ENCODE measurements at regions not wholly inside any gene's neighbourhood (a gene's known extent, or its start where the extent isn't known, plus 50 kb on each side); places are given as distances from the start of the nearest gene placed in this dataset.

DNA sequence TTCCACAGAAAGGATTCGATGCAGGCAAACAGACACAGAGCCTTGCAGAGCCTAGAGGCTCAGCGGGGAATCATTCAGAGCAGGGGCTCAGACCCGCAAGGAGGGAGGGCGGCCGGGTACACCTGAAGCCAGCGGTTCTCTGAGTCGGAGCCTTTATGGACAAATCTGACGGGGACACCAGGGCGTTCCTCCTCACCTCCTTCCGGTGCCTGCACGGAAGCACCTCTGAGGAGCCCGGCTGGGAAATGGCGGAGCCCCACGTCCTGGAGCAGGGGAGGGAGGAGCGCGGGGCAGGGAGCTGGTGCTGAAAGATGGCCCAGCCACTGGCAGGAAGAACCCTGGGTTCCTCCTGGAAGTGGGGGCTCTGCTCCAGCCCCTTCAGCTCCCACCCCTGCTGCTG lies 193.5 kb upstream of the ALKAL2 start:
- no peak for DNase-seq (ENCODE audit: low read depth in 2 of 2)

DNA sequence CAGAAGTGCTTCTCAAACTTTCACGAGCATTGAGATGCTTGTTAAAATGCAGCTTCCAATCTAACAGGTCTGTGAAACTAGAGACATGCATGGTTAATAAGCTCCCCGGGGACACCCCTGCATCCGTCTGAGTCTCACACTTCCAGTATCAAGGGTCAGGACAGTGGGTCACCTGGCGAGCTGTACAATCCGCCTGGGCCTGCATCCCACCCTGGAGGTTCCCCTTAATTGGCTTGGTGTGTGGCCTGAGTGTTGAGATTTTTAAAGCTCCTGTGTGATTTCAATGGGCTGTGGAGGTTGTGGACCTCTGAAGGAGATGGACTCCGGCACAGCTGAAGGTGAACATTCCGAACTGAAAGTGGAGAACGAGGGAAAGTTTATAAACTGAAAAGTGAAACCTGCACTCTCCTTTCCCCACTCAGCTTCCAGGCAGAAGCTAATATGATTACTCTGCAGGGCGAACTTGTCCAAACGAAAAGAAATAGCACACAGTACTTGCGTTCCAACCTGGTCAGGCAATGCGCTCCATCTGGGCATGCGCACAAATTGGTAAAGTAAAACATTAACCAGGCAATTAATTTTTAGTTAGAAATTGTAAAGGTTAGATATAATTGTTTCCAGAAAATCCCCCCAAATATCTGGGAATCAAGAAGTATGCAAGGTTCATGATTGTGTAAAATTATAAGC lies 191.7 kb upstream of the ALKAL2 start:
- no peak for DNase-seq (ENCODE audit: low read depth in 2 of 2)

DNA sequence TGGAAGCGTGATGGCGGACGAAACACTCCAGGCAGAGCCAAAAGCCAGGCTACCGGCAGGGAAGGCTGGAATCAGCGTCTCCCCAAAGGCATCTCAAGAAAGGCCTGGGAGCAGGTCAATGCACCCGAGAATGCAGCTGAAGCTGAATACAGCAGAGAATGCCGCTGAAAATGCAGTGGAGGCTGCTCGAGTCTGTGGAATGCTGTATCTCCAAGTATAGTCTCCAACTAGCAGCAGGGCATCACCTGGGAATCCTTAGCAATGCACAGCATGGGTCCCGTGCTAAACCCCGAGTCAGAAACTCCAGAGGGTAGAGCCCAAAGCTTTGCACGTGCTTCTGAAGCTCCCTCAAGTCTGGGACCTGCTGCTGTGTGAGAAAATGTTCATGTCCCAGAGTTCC lies 191.1 kb upstream of the ALKAL2 start:
- no peak for DNase-seq (ENCODE audit: low read depth in 2 of 2)

DNA sequence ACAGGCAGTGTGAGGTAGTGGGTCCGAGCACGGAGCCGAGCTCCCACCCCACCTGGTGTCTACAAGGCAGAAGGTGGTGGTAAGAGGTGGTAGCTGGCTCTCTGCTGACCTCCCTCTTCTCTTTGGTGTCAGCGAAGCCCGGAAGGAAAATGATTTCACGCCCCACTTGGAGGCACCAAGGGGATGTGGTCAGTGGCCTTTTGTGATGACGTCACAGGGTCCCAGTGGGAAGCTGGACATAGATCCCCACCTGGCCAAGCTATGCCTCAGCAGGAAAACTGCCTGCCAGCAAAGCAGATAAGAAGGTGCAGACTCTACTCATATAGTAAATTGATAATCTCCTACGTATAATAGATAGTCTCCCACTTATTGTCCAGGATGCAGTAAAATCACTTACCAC lies 183.7 kb upstream of the ALKAL2 start:
- no peak for DNase-seq (ENCODE audit: low read depth in 2 of 2)

DNA sequence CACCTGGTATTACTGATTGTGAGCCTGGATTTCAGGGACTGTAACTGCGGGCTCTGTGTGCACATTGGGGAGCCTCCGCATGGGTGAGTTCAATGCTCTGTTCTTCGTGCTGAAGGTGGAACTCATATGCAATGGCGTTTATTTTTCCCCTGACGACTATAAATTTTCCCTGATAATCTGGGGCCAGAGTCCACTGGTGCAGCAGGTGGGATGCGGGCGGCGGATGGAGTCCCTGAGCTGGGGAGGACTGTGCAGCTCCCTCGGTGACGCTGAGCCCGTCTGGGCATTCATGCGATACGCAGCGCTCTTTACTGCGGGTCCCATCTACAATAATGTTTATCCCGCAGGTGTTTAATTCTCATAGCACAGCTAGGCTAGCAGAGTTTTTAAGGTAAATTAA lies 181.6 kb upstream of the ALKAL2 start:
- DNase-seq (ENCODE audit: low read depth in 2 of 2), result no peak

DNA sequence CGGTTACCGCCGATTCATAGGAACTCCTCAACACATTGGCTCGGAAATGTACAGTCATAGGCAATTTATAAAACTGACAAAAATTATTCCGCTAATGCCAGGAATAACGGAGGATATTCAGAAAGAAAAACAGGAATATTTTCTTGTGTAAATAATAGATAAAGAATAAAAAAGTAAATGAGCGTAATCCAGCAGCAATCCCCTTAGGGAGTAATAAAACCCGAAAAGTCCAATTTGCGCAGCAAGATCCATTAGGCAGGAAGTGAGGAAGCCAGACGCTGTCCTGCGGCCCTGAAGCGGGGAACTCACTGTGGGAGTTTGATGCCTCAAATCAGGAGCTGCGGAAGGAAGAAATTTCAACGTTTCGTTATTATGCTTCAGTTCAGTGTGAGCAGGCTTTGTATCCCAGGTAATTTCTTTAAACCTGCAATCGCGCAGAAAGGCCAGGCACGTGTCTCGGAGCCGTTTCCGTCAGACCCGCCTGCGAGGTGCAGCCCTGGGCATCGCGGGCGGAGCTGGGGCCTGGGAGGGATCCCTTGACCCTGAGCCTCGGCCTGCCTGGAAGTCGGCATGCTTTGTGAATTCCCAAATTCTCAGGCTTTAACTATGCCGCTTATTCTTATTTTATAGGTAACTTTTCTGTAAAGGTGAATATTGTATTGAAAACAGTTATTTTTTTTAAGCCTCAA lies 180.9 kb upstream of the ALKAL2 start:
- DNase-seq (ENCODE audit: low read depth in 2 of 2), result no peak

DNA sequence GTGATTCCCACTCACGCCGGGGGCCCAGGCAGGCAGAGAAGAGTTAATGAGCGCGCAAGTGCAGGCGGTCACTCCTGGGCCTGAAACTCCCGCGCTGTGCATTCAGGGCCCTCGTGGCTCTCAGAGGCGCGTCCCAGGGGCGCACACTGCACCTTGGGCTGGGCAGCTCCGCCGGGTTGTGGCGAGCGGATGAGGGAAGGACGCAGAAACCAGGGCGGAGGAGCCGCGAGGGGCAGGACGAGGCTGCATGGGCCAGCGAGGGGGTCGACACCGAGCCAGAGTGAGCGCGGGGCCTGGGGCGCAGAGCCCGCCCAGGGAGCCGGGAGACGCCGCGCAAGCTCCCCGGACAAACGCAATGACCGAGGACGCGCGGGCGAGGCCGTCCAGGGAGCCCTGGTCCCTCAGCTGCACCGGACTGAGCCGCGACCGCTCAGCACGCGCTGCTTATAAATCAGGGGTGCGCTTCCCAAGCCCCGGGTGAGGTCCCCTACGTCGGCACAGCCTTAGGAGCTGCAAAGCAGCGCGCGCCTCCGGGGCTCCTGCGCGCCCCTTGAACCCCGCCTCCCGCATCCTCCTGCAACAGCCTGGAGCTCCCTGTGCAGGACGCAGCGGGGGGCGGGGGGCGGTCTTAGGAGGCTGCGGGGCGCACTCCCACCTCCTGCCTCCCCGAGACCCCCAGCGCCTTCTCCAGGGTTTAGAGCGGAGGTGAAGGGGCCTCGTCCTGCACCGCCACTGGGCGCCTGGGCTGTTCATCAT lies 180.2 kb upstream of the ALKAL2 start:
- no peak for DNase-seq (ENCODE audit: low read depth in 2 of 2)

DNA sequence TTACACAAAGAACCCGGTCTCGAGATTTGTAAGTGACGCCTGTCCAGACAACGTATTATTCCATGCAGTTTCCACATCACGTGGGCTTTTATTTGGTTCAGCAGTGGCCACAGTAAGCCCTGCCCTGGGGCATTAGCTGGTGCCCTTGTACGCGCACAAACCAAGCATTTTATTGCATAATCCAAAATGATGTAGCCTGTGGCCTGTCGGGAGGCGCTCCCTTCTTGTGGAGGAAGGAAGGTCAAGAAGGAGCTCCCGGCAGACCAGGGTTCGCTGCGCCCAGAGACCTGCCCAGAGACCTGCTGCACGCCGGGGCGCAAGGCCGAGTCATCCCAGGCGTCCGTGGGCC lies 179.6 kb upstream of the ALKAL2 start:
- DNase-seq (ENCODE audit: low read depth in 2 of 2), result no peak

DNA sequence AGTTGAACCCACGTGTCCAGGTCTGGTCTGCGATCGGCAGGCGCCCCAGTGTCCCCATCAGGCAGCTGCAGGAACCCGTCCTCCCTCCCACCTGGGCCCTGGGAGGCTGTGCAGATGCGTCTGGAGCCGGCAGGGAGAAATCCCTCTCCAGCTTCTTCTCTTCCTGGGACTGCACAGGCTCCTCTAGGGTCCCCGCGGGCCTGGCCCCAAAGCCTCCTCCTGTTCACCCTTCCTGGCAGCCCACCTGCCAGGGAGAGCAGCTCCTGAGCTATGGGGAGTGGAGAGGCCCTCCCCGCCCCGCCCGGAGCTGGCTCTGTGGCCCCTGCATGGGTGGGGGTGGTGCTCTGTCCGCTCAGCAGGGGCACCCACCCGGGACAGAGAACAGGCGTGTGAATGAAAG lies 179.2 kb upstream of the ALKAL2 start:
- no peak for DNase-seq (ENCODE audit: low read depth in 2 of 2)

DNA sequence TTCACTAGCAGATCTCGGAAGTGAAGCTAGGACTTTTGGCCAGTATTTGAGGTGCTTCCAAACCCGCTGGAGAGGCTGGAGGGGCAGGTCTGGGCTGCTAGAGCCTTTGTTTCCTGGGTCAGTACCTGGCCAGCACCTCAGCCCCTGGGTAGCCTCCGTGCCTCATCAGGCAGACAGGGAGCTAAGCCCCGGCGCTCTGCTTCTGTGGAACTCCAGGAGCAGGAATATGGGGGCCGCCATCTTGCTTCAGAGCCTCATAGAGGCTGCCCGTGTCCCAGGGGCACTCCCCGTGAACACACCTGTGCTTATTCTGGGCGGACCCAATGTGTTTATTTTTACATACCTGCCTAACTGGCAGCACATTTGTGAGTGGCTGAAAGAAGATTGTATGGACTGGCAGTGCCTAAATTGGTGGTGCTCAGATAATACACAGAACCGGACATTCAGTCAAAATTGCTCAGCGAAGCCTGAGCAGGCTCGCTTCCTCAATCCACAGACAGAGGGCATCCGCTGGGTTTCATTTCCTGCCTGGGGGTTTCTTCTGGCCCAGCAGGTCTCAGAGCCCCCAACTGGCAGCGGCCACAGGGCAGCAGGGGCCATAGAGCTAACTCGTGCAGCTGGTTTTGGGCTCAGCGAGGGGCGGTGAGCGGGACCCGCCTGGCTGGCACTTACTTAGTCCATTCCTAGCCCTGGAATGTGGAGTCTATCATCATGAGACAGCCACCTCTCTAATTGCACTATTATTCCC lies 176.8 kb upstream of the ALKAL2 start:
- DNase-seq (ENCODE audit: low read depth in 2 of 2), result no peak

DNA sequence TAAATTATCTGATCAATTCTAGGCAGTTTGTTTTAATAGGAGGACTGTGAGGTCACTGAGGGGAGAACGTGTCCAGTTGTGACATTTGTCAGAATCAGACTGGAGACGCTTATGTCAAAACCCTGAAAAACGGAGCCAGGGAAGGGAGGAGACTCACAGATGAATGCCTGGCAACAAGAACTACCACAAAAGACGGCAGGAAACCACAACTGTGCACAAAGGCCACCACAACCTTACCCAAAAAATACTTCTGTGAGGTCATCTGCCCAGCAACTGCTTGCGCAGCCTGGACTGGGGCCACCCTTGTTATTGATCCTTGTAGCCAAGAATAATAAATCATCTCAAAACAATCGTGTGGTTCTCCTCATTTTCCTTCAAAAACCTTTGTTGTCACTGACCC lies 173.0 kb upstream of the ALKAL2 start:
- DNase-seq (ENCODE audit: low read depth in 2 of 2), result no peak

DNA sequence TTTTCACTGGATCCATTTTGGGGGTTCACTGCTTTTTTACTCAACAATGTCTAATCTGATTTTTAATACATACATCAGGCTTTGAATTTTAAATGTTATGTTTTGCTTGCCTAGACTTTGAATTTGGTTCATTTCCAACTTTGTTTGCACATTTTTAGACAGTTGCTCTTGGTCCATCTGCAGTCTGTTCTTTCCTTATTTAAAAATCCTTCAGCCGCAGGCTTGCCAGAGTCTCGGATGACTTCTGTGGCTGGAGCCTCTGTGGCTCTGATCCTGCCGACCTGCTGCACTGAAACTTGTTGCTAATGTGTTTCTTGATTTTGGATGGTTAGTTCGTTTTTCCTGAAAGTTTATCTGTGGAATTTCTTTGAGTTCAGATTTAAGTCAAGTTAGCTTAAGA lies 172.0 kb upstream of the ALKAL2 start:
- no peak for DNase-seq (ENCODE audit: low read depth in 2 of 2)

DNA sequence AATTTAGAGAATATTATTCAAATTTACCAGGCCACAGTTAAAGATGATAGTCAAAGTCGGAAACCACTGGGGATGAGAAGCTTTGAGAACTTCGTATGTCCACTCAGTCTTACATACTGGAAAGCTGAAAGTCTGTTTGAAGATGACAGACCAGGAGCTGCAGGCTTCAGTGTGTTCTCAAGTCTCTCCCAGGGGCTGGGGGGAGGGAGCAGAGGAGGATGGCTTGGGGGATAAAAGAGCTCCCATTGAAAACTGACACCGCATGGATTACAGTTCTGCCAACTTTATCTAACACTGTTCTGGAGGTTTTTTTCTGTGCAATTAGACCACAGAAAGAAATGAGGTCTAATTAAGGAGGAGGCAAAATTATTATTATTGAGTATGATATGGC lies 170.5 kb upstream of the ALKAL2 start:
- no peak for DNase-seq (ENCODE audit: low read depth in 2 of 2)

DNA sequence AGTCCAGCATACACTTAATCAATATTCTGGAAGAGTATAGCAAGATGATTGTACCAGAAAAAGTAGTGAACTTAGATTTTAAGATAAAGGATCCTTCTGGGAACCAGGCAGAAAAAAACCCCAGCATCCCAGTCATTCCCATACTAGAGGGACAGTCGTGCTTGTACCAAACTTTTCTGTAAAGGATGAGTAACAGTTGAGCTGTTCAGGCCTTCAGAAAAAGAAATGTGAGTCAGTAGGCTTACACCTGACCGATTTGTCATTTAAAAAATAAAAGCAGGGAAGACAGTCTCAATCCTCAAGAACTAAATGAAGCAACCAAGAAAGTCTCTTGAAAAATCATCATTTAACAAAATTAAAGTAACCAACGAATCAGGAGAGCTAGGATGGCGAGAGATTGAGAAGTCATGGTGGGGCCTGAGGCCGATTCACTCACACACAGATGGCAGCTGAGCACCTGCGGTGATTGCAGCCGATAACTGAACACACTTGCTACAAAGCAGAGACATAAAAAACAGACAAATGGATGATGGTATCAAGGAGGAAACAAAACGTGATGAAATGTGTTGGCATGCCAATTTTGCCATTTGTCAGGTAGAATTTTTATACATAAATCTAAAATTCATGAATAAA lies 170.0 kb upstream of the ALKAL2 start:
- DNase-seq (ENCODE audit: low read depth in 2 of 2), result no peak

DNA sequence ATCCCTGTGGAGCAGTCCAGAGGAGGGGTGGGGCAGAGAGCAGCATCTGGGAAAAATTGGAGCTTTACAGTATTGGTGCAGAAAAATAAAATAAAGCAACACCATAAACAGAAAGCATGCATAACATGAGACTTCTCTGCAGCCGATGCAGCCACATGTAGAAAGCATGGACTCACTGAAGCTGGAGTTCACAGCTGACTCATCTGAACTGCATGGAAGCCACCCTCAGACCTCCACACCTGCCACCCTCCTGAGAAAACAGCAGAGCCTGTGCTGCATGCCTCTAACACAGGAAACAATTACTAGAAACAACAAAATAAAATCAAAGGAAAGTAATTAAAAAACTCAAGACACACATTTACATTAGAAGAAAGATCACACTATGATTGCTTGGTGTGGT lies 169.4 kb upstream of the ALKAL2 start:
- DNase-seq (ENCODE audit: low read depth in 2 of 2), result no peak

DNA sequence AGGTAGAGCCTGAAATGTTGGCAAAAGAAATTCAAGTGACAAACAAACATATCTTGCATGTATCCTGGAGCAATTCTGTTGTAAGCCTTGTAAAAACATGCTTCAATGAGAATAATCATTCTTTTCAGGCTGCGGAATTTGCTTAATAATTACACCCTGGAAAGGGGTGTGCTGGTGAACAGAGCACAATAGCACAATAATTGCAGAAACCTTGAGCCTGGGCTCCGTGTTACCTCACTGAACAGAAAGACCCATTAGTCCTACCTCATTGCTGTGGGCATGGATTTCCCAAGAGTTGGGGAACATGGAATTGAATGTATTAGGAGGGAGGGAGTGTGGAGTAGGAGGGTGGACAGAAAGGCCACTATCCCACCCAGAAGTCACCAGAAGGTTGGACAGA lies 168.0 kb upstream of the ALKAL2 start:
- DNase-seq (ENCODE audit: low read depth in 2 of 2), result no peak

DNA sequence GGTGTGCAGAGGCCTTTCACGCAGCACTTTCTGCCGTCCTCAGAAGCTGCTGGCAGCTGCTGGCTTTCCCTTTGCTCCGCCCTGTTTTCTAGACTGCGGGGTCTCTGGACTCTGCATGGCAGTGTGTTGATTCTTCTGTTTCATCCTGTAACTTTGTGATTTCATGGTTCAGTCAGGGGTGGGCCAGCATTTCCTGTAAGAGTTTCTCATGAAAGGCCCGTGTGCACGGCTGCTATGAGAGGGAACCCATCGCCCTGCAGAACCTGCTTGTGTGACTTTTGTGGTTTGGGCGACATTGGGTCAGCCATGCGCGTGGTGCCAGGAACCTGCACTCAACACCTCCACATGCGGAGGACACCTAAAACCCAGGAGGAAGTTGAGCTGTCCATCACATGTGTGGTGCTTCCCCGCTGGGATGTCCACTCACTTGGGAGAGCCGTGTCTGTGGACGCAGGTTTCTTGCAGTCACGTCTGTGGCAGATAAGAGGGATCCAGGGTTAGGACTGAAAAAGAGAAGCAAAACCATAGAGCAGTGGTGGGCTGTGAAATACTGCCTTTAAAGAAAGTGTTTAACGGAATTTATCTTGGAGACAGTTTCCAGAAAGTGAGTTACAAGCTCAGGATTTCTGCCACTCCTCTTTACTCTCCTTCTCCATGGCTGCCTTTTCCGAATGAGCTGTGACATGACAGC lies 167.3 kb upstream of the ALKAL2 start:
- DNase-seq (ENCODE audit: low read depth in 2 of 2), result no peak

DNA sequence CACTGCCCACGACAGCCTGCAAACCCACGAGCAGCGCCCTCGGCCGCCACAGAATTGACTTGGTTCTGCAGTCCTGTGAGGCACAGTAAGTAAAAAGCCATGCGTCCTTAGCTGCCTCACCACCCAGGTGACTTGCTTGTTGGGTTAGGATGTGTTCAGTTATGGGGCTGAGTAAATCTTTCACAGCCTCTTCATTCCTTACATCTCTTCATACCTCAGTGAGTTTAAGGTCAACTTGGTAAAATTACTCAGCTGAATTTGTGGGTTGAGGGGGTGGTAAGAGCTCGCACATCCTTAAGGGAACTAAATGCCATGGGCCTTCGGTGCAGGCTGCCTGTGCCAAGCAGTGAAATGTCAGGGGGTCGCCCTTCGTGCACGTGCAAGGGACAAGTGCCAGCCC lies 165.2 kb upstream of the ALKAL2 start:
- DNase-seq (ENCODE audit: low read depth in 2 of 2), result no peak

DNA sequence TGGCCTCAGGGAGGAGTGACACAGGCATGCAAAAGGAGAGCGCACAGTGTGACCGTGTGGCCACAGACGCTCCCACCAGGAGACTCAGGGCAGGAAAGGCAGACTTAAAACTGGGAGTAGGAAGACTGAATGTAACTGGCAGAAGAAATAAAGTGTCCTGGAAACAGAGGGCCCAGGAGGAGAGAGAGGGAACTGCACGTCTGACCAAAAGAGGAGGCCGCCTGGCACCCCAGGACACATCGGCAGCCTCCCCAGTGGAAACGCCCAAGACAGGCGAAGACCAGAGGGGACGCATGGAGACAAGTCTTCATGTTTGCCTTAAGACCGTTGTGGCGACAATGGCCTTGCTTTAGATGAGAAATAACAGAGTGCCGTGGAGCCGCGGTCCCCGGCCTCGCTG lies 163.6 kb upstream of the ALKAL2 start:
- DNase-seq (ENCODE audit: low read depth in 2 of 2), result no peak

DNA sequence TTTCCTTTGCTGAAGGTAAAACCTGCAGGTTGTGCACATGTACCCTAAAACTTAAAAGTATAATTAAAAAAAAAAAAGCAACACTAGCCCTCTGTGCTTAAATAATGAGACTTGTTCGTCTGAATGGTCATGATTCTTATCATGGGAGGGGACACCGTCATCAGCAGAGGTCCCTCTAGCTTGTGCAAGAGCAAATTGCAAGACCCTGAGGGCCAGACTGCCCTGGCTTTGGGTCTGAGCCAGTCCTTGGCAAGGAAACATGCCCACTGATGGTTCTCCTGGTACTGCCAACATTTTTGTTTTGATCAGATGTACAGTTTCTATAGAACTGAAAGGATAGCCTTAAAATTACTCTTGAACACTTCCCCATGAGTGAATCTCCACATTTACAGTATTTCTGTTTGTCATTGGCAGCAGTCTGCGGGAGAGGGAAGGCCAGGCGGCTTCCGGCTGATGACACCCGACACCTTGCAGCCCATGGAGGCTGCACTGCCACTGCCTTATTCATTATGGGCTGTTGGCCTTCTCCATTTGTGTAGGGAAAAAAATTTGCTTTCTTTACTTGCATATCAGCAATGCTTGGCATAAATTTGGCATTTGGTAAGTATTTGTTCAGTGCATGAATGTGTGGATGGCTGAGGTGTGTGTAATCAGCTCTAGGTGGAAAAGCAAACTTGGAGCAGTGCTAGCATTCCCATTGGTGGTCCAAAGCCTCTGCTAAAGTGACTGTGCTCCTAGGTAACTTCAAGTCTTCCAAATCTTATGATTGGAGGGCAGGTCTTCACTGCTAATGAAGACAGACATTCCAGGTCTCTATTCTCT lies 161.6 kb upstream of the ALKAL2 start:
- DNase-seq (ENCODE audit: low read depth in 2 of 2), result no peak

All from stimulated activated CD8-positive, alpha-beta memory T cell treated with anti-CD3 and anti-CD28 coated beads, Interleukin-7, amount 100 ng/mL, for 1 hour (primary cell).